K562 (cell line): ENCODE measurements at regions not wholly inside any gene's neighbourhood (a gene's known extent, or its start where the extent isn't known, plus 50 kb on each side); places are given as distances from the start of the nearest gene placed in this dataset.

Source experiments
- ATAC-seq: fragments of 200-7000 bp; cut with Tn5 transposase; 3 replicates; pipeline ENCODE4 v1.9.1; 2020; ENCODE audit warnings: moderate library complexity
- BruUV-seq: library from RNA; stranded (reverse); fragments of 400-500 nt; replicated peaks from 2 replicates; lab custom pipeline; 2021; lab: Mats Ljungman, UMichigan
- CTCF ChIA-PET: fragments of 300-600 bp; formaldehyde crosslinking; extraction: SDS; loops from one replicate; lab custom pipeline; 2021; ENCODE audit warnings: low intra/inter-chr PET ratio; lab: Yijun Ruan, JAX
- POLR2A ChIA-PET: fragments of 300-600, 350-650 bp; sonication (Branson Sonifier 250); formaldehyde crosslinking; extraction: SDS; loops from one replicate; lab custom pipeline; 2021; ENCODE audit warnings: antibody characterized with exemption, inconsistent platforms; lab: Yijun Ruan, JAX
- DNase-seq, 4 experiments: peaks; one replicate each; pipeline versions ENCODE4 v3.0.0 to v3.0.0-alpha.2; 2011 to 2018; ENCODE audit warnings: low spot score in 3 of 4, mixed read lengths in 3 of 4; ENCODE audit errors: extremely low read depth in 1 of 4
- FAIRE-seq: peaks from 2 replicates; lab custom pipeline; 2011; peaks lifted over from hg19 to GRCh38; lab: Jason Lieb, UNC
- H2AFZ ChIP-seq: 2 replicates; pipeline ENCODE4 v1.6.0; 2011; ENCODE audit warnings: low read depth, low read length, control low read depth, inconsistent platforms
- H3K27ac ChIP-seq: fragments of 200-600 bp; 3 replicates; pipeline ENCODE4 v1.8.0; 2011; ENCODE audit warnings: low read depth, mild to moderate bottlenecking, control low read depth, inconsistent platforms, low read length, moderate library complexity, mixed read lengths; ENCODE audit errors: extremely low read depth
- H3K27me3 ChIP-seq, 2 experiments: fragments of 300-600 bp in 1 of 2; 2 replicates in 1 of 2; 3 replicates in 1 of 2; pipeline versions ENCODE4 v1.6.0 to v1.8.0; 2011; ENCODE audit warnings: inconsistent platforms in 2 of 2, low read length in 2 of 2, mild to moderate bottlenecking in 1 of 2, mixed read lengths in 1 of 2, moderate library complexity in 1 of 2; ENCODE audit not compliant: control insufficient read depth in 2 of 2, insufficient read depth in 2 of 2
- H3K36me3 ChIP-seq: fragments of 300-600 bp; 3 replicates; pipeline ENCODE4 v1.8.0; 2011; ENCODE audit warnings: mild to moderate bottlenecking, low read length, inconsistent platforms; ENCODE audit not compliant: control insufficient read depth, insufficient read depth
- H3K4me1 ChIP-seq, 2 experiments: fragments of 200-600 bp in 1 of 2; replicated peaks in 1 of 2; 2 replicates in 1 of 2; 3 replicates in 1 of 2; pipeline versions ENCODE4 v1.5.1 to v1.8.0; 2011; ENCODE audit warnings: inconsistent platforms in 2 of 2, low read length in 2 of 2, mild to moderate bottlenecking in 1 of 2, mixed read lengths in 1 of 2, moderate library complexity in 1 of 2; ENCODE audit not compliant: control insufficient read depth in 2 of 2, insufficient read depth in 2 of 2
- H3K4me2 ChIP-seq: 2 replicates; pipeline ENCODE4 v1.6.1; 2011; ENCODE audit warnings: low read length, control low read depth, inconsistent platforms, mixed read lengths; ENCODE audit not compliant: insufficient read depth
- H3K4me3 ChIP-seq: fragments of 200-600 bp; sonication (generic), shearing (Covaris generic); 2 replicates; pipeline ENCODE4 v1.5.1; 2016; ENCODE audit warnings: control low read depth, inconsistent platforms
- H3K79me2 ChIP-seq: fragments of 200-600 bp; 3 replicates; pipeline ENCODE4 v1.8.0; 2011; ENCODE audit warnings: low read length, inconsistent platforms; ENCODE audit not compliant: control insufficient read depth, insufficient read depth
- H3K9ac ChIP-seq, 2 experiments: 2 replicates each; pipeline versions ENCODE4 v1.6.0 to v1.6.1; 2011; ENCODE audit warnings: low read depth in 2 of 2, low read length in 2 of 2, control low read depth in 1 of 2, inconsistent platforms in 1 of 2, mild to moderate bottlenecking in 1 of 2, mixed read lengths in 1 of 2; ENCODE audit not compliant: insufficient read depth in 1 of 2
- H3K9me1 ChIP-seq: one replicate; pipeline ENCODE4 v1.6.0; 2011; ENCODE audit warnings: inconsistent platforms, mild to moderate bottlenecking, low read length, moderate library complexity; ENCODE audit not compliant: control insufficient read depth, insufficient read depth
- H3K9me3 ChIP-seq: replicated peaks from 2 replicates; pipeline ENCODE4 v1.5.1; 2011; ENCODE audit warnings: low read depth, low read length, inconsistent platforms; ENCODE audit not compliant: control insufficient read depth, insufficient read depth
- H4K20me1 ChIP-seq: replicated peaks from 2 replicates; pipeline ENCODE4 v1.6.1; 2011; ENCODE audit warnings: low read length, inconsistent platforms, mixed read lengths; ENCODE audit not compliant: control insufficient read depth, insufficient read depth
- MTA1 ChIP-seq: fragments of 450-650 bp; IDR thresholded peaks from 2 replicates; pipeline ENCODE4 v1.6.1; 2017; ENCODE audit warnings: borderline replicate concordance
- MYNN ChIP-seq, 2 experiments: sonication (generic); formaldehyde crosslinking in 1 of 2; IDR thresholded peaks; 2 replicates each; pipeline versions ENCODE4 v1.5.0 to v1.6.1; 2016 to 2020; ENCODE audit warnings: antibody characterized with exemption in 1 of 2, missing genetic modification reagents in 1 of 2
- NBN ChIP-seq: fragments of 450-650 bp; IDR thresholded peaks from 2 replicates; pipeline ENCODE4 v1.6.1; 2016; ENCODE audit warnings: low read depth, mild to moderate bottlenecking
- NFXL1 ChIP-seq: fragments of 450-650 bp; formaldehyde crosslinking; IDR thresholded peaks from 2 replicates; pipeline ENCODE4 v1.4.0; 2021; ENCODE audit warnings: mild to moderate bottlenecking
- PML ChIP-seq: IDR thresholded peaks from 2 replicates; pipeline ENCODE4 v1.6.1; 2012; ENCODE audit warnings: low read length, inconsistent platforms
- SLC30A9 ChIP-seq: fragments of 250-450 bp; sonication (Bioruptor Pico); IDR thresholded peaks from 2 replicates; pipeline ENCODE4 v1.8.0; 2022; ENCODE audit warnings: mild to moderate bottlenecking, moderate library complexity
- STAT5A ChIP-seq: IDR thresholded peaks from 2 replicates; pipeline ENCODE4 v1.6.1; 2012; ENCODE audit warnings: low read length, inconsistent platforms, borderline replicate concordance
- ZNF165 ChIP-seq: fragments of 250-450 bp; sonication (Bioruptor Pico); IDR thresholded peaks from 2 replicates; pipeline ENCODE4 v1.4.0; 2020; ENCODE audit warnings: borderline replicate concordance
- ZSCAN32 ChIP-seq: fragments of 450-650 bp; formaldehyde crosslinking; IDR thresholded peaks from 2 replicates; pipeline ENCODE4 v1.4.0; 2020; ENCODE audit warnings: mild to moderate bottlenecking, moderate library complexity
- WGBS: fragments of 100-300 bp; shearing (Covaris generic); methylation state at CpG from one replicate; pipeline ENCODE4 v1.1.6; 2016; ENCODE audit warnings: low coverage, mixed read lengths; ENCODE audit not compliant: insufficient coverage; ENCODE audit errors: missing lambda C conversion rate; 5-methylcytosine and 5-hydroxymethylcytosine counted together
- in situ Hi-C: fragments of 300-500 bp; cut with MboI; formaldehyde crosslinking; loops from 4 replicates; pipeline ENCODE4 v1.15.0; 2018; ENCODE audit warnings: inconsistent platforms, mixed read lengths
- intact Hi-C: fragments of 100-400 bp; cut with micrococcal nuclease; formaldehyde crosslinking; loops from 2 replicates; pipeline ENCODE4 v1.14.2; 2022
- TF ChIP-seq, protein P1 (sequence below): sonication (generic); formaldehyde crosslinking; IDR thresholded peaks from 2 replicates; pipeline ENCODE4 v1.9.0; 2022; ENCODE audit warnings: mild to moderate bottlenecking, missing genetic modification reagents
- TF ChIP-seq, protein P2 (sequence below): fragments of 150-350 bp; IDR thresholded peaks from 2 replicates; pipeline ENCODE4 v1.6.1; 2014; ENCODE audit warnings: low read depth, mild to moderate bottlenecking, low read length, borderline replicate concordance
- TF ChIP-seq, protein P3 (sequence below): fragments of 250-450 bp; sonication (Bioruptor Pico); IDR thresholded peaks from 2 replicates; pipeline ENCODE4 v1.5.0; 2022; ENCODE audit warnings: mild to moderate bottlenecking

DNA sequence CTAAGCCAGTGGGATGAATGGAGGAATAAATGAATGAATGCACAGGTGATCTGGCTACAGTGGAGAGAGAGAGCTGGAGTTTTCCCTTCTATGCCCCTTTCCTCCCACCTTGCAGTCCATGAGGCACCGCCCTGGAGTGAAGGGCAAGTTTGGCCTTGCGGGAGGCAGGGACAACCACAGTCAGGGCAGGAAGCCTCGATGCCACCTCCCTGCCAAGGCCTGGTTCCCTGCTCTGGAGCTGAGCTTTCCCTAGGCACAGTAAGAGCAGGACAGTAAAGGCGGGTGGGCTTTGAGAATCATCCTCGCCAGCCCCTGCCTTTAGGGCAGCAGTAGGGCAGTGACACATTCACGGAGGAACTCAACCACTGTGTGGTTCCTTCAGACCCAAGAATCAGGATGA is 72.6 kb downstream of the RBFOX3 start:
- Histone ChIP-seq H3K9me1 (peaks cover 2% of the 10 kb centered on the region), H3K9ac (no peak overlapping the region), H3K4me2 (no peak overlapping the region), H3K79me2 (no peaks in the 10 kb centered on the region), H3K4me3 (no peak overlapping the region), H2AFZ (no peak overlapping the region), H3K27ac (no peak overlapping the region), H3K9me3 (no peaks in the 10 kb centered on the region), H4K20me1 (peaks cover 6% of the 10 kb centered on the region; the same call in 1 of the 2 replicates), H3K36me3 (no peaks in the 10 kb centered on the region), H3K27me3 (peaks cover 20 to 81% of the 10 kb centered on the region in 2 experiments; a peak in 4 of 5 replicates), H3K4me1 (no peaks in the 10 kb centered on the region)
- TF ChIP-seq MTA1 (no peak), NFXL1 (CRISPR knock-in tag) (no peak)
- in situ Hi-C loops (no loop called here), intact Hi-C loops (no loop called here)
- FAIRE-seq (no peak), ATAC-seq (no peak), DNase-seq (no peak)
- BruUV-seq = no TSS peak
- ChIA-PET POLR2A (no interaction called here), CTCF (no interaction called here)
- 0% methylated on average over 4 of the region's 6 CpGs for whole genome bisulfite sequencing

DNA sequence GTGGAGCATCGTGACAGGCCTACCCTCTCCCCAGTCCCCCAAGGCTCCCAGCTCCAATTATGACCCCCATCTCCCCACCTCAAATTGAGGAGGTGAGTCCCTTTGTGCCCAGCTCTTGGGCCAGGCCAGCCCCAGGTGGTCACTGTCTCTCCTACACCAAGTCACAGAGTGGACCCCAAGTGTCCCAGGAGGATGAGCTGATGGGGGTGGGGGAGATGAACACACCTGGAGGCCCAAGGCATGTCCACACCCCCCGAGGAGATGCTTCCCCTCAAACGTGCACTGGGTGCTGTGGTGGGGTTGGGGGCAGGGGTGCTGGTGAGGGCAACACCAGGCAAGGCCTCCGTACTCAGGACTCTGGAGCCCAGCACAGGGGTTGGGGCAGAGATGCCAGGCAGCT is 73.2 kb downstream of the RBFOX3 start:
- H3K36me3 ChIP-seq = no peaks in the 10 kb centered on the region
- CTCF ChIA-PET = no interaction called here
- no peak overlapping the region for H3K9ac ChIP-seq
- POLR2A ChIA-PET = no interaction called here
- peaks cover 18 to 81% of the 10 kb centered on the region in 2 experiments; a peak in 4 of 5 replicates for H3K27me3 ChIP-seq
- H3K79me2 ChIP-seq = no peaks in the 10 kb centered on the region
- no peaks in the 10 kb centered on the region for H3K4me1 ChIP-seq
- intact Hi-C loops (no loop called here), in situ Hi-C loops (no loop called here)
- no peak for FAIRE-seq
- H3K27ac ChIP-seq = no peak overlapping the region
- H3K4me3 ChIP-seq = no peak overlapping the region
- no peak overlapping the region for H3K4me2 ChIP-seq
- H4K20me1 ChIP-seq = peaks cover 9% of the 10 kb centered on the region; the same call in 1 of the 2 replicates
- 8% methylated on average over 4 of the region's 4 CpGs for WGBS
- H3K9me3 ChIP-seq = no peaks in the 10 kb centered on the region
- no peak overlapping the region for H2AFZ ChIP-seq
- BruUV-seq = no TSS peak
- DNase-seq = no peak
- H3K9me1 ChIP-seq = peaks cover 2% of the 10 kb centered on the region
- ATAC-seq = no peak
- TF ChIP-seq, protein P1, sequence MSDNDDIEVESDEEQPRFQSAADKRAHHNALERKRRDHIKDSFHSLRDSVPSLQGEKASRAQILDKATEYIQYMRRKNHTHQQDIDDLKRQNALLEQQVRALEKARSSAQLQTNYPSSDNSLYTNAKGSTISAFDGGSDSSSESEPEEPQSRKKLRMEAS (CRISPR knock-in tag) = no peak
- TF ChIP-seq, protein P2, sequence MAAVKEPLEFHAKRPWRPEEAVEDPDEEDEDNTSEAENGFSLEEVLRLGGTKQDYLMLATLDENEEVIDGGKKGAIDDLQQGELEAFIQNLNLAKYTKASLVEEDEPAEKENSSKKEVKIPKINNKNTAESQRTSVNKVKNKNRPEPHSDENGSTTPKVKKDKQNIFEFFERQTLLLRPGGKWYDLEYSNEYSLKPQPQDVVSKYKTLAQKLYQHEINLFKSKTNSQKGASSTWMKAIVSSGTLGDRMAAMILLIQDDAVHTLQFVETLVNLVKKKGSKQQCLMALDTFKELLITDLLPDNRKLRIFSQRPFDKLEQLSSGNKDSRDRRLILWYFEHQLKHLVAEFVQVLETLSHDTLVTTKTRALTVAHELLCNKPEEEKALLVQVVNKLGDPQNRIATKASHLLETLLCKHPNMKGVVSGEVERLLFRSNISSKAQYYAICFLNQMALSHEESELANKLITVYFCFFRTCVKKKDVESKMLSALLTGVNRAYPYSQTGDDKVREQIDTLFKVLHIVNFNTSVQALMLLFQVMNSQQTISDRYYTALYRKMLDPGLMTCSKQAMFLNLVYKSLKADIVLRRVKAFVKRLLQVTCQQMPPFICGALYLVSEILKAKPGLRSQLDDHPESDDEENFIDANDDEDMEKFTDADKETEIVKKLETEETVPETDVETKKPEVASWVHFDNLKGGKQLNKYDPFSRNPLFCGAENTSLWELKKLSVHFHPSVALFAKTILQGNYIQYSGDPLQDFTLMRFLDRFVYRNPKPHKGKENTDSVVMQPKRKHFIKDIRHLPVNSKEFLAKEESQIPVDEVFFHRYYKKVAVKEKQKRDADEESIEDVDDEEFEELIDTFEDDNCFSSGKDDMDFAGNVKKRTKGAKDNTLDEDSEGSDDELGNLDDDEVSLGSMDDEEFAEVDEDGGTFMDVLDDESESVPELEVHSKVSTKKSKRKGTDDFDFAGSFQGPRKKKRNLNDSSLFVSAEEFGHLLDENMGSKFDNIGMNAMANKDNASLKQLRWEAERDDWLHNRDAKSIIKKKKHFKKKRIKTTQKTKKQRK = no peak
- TF ChIP-seq SLC30A9 (CRISPR knock-in tag) (no peak), STAT5A (no peak), NBN (no peak), MYNN (IDR thresholded peaks at IDR 0.05) (no peak), MYNN (CRISPR knock-in tag; IDR thresholded peaks at IDR 0.05) (no peak), ZSCAN32 (CRISPR knock-in tag) (no peak), ZNF165 (CRISPR knock-in tag) (no peak), PML (no peak)
- TF ChIP-seq, protein P3, sequence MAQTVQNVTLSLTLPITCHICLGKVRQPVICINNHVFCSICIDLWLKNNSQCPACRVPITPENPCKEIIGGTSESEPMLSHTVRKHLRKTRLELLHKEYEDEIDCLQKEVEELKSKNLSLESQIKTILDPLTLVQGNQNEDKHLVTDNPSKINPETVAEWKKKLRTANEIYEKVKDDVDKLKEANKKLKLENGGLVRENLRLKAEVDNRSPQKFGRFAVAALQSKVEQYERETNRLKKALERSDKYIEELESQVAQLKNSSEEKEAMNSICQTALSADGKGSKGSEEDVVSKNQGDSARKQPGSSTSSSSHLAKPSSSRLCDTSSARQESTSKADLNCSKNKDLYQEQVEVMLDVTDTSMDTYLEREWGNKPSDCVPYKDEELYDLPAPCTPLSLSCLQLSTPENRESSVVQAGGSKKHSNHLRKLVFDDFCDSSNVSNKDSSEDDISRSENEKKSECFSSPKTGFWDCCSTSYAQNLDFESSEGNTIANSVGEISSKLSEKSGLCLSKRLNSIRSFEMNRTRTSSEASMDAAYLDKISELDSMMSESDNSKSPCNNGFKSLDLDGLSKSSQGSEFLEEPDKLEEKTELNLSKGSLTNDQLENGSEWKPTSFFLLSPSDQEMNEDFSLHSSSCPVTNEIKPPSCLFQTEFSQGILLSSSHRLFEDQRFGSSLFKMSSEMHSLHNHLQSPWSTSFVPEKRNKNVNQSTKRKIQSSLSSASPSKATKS (CRISPR knock-in tag) = no peak
